HG03108 (cell line): ENCODE measurements at regions not wholly inside any gene's neighbourhood (a gene's known extent, or its start where the extent isn't known, plus 50 kb on each side); places are given as distances from the start of the nearest gene placed in this dataset.

Experiments used
- ATAC-seq: cut with Tn5 transposase; IDR thresholded peaks from one replicate; pipeline ENCODE4 v1.9.1; 2021; ENCODE audit warnings: moderate library complexity; ENCODE audit not compliant: unreplicated experiment

GRCh38 chr1:13878021-13878420 lies 178.0 kb downstream of the PRDM2 start:
- no peak for ATAC-seq

- no peak for ATAC-seq
These were observed 178.5 kb downstream of the PRDM2 start for GRCh38 chr1:13878451-13878850.

GRCh38 chr1:13881385-13882088 lies 181.5 kb downstream of the PRDM2 start:
- no peak for ATAC-seq

- no peak for ATAC-seq
These were observed 188.5 kb downstream of the PRDM2 start for GRCh38 chr1:13888351-13888986.

- ATAC-seq, result no peak
These were observed 189.5 kb downstream of the PRDM2 start for GRCh38 chr1:13889495-13889894.

GRCh38 chr1:13890766-13891165 lies 190.8 kb downstream of the PRDM2 start:
- no peak for ATAC-seq

- ATAC-seq, result no peak
These were observed 192.2 kb downstream of the PRDM2 start for GRCh38 chr1:13892198-13892597.

- no peak for ATAC-seq
These were observed 192.8 kb downstream of the PRDM2 start for GRCh38 chr1:13892671-13893325.

DNA sequence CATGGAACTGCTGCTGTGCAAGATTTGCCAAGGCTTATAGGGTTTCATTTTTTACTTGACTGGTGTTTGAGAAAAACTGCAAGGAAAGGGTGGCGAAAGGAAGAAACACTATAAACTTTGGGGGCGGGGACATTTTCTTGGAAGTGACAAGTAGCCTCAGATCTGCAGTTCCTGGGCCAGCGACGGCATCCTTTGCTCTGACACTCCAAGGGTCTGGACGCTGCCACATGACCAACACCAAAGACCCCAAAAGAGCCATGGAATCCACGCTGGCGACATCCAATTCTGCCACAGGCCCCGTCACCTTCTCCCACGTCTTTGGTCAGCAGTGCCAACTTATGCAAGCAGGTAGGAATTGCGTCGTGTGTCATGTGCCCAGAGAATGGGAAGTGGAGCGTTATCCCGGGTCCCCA lies 193.4 kb downstream of the PRDM2 start:
- no peak for ATAC-seq

- no peak for ATAC-seq
These were observed 196.9 kb downstream of the PRDM2 start for GRCh38 chr1:13896932-13897331.

GRCh38 chr1:13898406-13898805 lies 198.4 kb downstream of the PRDM2 start:
- ATAC-seq, result no peak

DNA sequence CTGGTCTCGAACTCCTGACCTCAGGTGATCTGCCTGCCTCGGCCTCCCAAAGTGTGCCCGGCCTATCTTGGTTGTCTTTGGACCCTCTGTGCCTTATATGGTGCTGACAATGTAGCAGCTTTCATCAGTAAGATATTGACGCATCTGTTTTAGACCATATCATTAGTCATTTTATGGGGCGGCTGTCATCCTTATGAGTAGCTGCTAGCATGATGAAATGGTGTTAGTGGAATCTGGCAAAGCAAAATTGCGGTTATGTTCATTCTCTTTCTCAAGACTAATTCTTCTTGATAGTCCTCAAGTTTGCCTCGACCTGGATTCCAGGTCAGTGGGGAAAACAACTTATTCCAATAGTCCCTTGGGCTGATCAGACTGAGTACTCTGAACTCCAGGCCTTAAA lies 199.9 kb downstream of the PRDM2 start:
- ATAC-seq, result no peak

DNA sequence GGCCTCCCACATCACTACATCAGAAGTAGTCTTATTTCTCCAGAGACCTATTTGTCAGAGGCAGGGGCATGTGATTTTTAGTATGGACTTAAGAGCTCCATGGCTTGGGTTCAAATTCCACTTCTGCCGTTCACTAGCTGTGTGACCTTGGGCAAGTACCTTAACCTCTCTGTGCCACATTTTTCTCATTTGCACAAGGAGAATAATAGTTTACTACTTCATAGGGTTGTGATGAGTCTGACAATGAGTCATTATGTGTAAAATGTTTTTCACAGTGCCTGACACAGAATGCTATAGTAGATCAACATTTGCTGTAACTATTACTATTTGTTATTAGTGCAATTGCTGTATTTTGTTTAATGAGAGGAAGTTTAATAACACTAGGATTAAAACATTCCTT lies 200.6 kb downstream of the PRDM2 start:
- ATAC-seq, result no peak

DNA sequence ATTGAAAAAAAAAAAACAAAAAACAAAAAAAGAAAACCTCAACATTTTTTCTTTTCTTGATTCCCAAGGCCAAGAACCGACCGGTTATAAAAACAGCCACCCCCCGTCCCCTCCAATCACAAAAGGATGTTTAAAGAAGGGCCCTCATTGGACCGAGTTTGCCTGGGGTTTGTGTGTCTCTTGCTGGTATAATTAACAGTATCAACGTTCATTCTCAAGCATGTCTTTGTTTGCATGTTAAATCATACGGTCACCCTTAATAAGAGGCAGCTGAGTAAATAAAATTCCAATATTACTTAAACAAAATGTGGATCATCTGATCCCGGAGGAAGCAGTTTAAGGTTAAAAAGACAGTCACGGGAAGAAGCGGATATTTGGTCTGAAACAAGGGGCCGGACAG lies 201.1 kb downstream of the PRDM2 start:
- ATAC-seq, result no peak

GRCh38 chr1:13901597-13901996 lies 201.6 kb downstream of the PRDM2 start:
- ATAC-seq, result no peak

- peak; percentile 65 for ATAC-seq
These were observed 208.1 kb downstream of the PRDM2 start for GRCh38 chr1:13908128-13908527.

DNA sequence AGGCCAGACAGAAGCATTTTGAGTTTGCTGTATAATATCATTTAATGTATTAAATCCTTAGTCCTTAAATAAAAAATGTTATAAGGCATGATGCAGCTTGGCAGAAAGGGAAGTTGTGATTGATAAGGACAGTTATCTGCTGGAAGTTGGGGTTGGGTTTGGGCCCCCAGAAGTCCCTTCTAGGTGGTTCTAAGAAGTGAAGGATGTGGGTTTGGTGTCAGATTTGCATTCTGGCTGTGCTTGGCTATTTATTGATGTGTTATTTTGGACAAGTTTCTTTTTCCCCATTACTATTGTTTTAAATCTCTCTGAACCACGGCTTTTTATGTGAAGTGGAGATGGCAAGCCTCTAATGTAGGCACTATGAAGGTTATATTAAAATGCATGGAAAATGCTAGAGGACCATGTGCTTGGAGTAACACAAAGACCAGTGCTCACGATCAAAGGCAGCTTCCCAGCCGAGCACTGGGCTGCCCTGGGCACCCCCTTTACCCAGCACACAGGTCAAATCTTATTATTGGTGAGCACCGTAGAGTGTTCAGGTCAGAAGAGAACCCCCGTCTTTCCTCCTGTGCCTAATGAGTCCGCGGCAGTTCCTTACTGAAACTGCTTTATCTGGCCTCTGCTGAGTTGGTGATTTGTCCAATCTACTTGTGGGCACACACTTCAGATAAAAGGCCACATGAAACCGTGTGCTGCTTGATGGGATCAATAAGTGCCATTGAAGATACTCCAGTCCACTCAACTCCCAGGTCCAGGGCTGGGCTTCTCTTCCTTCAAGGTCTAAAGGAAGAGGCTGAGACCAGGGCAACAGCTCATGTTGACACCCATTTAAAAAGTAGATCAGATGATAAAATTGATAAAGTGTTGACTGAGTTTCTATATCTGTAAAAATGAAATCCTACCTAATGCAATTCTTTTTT lies 212.0 kb downstream of the PRDM2 start:
- no peak for ATAC-seq

GRCh38 chr1:13913396-13913795 lies 213.4 kb downstream of the PRDM2 start:
- no peak for ATAC-seq

DNA sequence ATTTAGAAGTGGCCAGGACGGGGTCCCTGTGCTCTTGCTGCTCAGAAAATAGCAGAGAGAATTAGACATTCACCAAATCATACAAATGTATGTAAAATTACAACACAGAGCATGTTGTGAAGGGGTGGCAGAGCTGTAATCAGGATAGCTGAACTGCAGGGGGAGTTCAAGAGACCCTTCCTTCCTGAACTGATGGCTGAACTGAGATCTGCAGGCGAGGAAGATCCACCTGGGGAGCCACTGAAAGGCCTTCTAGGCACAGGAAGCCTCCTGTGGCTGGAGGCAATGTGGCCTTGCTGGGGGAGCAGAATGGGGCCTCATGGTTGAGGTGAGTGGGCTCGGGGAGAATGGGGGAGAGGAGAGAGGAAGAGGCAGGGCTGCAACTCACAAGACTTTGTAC lies 216.5 kb downstream of the PRDM2 start:
- ATAC-seq, result no peak

DNA sequence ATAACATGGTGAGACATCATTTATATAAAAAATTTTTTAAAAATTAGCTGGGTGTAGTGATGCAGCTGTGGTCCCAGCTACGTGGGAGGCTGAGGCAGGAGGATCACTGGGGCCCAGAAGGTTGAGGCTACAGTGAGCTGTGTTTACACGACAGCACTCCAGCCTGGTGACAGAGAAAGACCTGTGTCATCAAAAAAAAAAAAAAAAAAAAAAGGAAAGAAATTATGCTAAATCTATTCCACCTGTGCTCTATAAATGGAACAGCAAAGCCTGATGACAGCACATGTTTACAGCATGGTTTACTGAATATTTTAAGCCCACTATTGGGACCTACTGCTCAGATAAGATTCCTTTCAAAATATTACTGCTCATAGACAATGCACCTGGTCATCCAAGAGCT lies 217.6 kb downstream of the PRDM2 start:
- ATAC-seq, result no peak

GRCh38 chr1:13918862-13919261 lies 218.9 kb downstream of the PRDM2 start:
- ATAC-seq, result no peak
